T-helper 2 cell treated with Interferon-gamma antibody and Interleukin-4, amounts not matched to agents 100 ng/mL and 5 ng/mL, for 36 hours (primary cell): ENCODE measurements at regions not wholly inside any gene's neighbourhood (a gene's known extent, or its start where the extent isn't known, plus 50 kb on each side); places are given as distances from the start of the nearest gene placed in this dataset.

Experiments
- intact Hi-C: fragments of 100-400 bp; cut with micrococcal nuclease; formaldehyde crosslinking; loops from one replicate; pipeline ENCODE4 v1.15.1; 2023

DNA sequence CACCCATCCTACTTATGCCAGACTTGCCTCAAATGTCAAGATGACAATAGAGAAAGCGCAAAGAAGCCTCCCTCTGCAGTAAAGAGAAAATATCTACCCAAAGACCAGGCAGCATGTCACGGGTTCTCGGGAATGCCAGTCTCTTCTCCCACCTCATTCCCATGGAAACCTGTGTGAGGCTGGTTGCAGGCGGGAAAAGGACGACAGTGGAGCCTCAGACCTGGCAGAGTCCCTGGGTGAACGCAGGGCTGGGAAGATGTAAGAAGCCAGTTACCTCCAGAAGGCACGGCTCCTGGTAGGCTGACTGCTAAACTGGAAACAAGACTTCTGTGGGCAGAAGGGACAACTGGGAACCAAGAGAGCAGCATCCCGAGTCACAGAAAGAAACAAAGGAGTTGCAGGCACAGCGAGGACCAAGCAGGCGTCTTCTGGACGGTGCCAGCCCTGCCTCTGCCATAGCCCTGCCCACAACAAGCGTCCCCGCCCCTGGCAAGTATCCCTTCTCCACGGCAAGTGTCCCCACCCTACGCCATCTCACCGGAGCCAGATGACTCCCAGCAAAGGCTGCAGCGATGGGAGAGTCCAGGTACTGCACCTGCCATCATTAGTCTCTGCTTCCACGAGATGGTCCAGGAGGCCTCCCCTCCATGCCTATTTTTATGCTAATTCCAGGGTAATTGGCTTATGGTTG lies 440.8 kb upstream of the MYT1L start:
- intact Hi-C loops, result no loop called here

DNA sequence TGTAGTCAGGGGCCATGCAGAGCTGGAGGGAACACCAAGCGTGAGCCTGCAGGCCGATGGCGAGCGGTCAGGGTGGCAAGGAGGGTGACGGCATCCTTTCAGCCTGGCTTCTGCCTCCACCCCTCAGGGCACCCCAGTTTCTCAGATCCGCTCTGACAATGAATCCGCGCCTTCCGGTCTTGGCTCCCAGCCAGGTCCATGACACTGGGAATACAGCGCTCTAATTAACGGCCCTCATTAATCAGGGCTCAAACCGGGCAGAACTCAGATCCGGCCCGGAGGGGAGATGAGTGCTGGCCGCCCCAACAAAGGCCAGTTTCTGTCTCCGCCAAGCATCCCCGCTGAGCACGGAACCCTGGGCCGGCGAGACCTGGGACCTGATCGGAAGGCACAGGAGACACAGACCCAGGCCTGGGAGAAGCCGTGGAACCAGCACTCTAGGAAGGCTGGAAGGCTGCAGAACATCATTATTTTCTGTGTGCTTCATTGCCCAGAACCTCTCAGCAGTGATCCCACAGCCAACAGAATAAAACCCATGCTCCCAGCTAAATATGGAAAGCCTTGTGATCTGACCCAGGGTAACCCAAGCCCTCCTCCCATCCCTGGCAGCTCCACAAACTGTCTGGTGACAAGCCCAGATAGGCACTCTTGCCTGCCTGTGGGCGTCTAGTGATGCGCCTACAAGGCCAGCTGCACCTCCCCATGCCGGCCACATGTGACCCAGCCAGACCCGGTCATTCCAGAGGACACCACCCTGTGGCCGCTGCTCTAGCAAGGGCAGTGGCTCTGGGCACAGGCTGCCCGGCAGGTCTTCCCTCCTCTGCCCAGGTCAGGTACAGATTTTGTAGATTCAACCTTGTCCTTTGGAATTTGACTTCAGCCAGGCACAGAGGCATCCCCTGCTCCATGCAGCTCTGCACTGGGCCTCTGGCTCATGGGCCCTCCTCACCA lies 438.7 kb upstream of the MYT1L start:
- intact Hi-C loops, result no loop called here

DNA sequence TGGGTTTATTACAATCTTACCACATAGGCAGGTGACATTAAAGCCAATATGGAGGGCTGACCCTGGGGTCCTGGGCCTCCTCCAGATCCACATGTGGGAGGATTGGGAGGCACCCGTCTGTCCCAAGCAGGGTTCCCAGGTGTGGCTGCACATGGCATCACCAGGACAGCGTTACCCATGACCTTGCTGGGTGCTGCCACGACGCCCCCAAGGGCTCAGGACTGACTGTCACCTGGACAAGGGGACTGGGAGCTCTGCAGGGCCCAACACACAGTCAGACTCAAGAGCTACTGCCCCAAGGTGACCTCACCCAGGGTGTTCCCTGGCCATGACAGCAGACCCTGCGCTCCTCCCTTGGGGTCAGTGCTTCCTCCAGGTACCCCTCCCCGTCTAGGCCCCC lies 437.4 kb upstream of the MYT1L start:
- intact Hi-C loops, result no loop called here

DNA sequence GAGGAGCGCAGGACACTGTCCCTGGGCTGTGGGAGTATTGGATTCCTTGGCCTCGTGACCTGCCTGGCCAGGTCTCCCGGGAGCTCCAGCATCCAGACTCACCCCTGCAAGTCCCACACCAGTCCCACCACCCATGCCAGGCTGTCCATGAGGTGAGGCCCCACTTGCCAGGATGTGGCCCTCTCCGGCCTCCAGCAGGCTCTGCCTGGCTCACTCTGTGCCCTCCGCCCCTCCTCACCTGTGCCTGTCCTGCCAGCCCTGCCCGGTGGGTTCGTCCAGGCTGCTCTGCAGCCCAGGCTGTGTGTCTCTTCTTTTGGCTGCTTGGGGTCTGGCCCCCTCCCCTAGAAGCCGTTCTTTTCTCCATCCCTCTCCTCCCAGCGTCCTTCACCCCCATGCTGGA lies 436.8 kb upstream of the MYT1L start:
- intact Hi-C loops, result no loop called here

DNA sequence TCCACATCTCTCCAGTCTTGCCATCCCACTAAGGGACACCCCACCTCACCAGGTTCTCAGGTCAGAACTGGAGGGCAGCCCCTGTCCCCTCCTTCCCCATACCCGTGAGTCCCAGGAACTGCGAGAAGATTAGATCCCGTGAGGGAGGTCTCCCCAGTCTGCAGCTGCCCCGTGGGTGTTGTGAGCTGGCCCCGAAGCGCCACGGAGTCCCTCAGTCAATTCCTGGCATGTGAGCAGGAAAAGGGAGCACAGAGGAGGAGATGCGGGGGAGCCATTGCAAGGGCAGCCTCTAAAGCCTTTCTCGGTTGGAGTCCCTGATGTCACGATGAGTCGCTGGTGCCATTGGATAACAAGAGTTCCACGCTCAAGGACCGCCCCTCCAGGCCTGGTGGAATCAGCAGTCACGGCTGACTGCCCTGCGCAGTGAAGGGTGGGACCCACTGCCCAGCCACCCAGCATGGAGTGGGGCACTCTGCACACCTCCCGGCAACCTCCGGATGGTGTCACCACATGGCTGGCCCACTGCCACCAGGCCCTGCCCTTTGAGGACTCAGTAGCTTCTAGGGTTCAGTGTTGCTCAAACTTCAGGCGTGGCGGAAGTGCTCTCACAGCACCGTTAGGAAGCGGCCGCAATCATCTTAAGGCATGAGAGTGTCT lies 434.9 kb upstream of the MYT1L start:
- intact Hi-C loops, result no loop called here

DNA sequence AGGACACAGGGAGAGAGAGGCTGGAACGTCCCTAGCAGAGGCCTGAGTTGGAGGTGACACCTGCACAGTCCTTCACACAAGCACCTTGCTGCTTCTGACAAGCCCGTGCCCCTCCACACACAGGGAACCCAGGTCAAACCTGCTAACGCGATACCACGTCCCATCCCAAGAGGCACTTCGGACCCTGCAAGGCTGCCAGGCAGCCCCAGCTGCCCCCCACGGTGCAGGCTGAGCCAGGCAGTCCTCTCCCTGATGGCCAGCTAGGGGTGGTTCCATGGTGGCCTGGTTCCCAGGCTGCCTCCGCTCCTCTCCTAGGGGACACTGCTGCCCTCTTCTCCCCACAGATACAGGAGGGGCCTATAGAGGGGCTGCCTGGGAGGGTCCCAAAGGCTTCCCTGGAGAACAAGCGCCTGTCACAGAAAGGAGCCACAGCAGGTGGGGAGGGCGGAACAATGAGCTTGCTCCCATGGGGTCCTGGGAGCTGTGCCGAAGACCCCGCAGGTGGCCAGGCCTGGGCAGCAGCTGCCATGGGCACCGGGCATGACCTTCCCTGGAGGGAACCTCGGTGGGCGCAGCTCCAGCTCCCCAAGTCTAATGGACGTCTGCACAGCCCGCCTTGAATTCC lies 434.2 kb upstream of the MYT1L start:
- intact Hi-C loops, result no loop called here

DNA sequence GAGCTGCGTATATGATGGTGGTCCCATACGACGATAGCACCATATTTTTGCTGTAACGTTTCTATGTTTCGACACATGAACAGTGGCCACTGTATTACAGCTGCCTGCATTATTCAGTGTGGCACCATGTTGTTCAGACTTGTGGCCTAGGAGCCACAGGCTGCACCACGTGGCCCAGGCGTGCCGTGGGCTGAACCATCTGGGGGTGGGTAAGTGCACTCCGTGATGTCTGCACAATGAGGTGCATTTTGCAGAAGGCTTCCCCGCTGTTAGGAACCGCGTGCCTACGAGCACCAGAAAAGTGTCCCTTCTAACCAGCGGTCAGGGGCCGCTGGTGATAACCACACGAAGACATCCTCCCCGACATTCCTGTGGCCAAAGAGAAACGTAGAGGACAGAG lies 433.7 kb upstream of the MYT1L start:
- intact Hi-C loops, result no loop called here

DNA sequence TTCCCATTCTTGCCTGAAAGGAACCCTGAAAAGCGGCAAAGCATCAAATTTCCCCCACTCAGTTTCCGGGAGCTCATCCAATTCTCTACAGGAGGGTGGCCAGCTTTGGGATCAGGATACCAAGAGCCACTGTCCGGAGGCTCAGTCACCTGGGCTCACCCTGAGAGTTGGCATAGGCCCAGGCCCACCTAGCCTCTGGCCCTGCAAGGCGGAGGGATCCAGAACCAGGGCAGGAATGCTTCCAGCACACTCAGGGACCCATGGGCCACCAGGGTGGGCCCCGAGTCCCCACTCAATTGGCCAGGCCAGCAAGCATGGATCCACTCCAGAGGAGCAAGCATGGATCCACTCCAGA lies 432.9 kb upstream of the MYT1L start:
- intact Hi-C loops, result no loop called here

DNA sequence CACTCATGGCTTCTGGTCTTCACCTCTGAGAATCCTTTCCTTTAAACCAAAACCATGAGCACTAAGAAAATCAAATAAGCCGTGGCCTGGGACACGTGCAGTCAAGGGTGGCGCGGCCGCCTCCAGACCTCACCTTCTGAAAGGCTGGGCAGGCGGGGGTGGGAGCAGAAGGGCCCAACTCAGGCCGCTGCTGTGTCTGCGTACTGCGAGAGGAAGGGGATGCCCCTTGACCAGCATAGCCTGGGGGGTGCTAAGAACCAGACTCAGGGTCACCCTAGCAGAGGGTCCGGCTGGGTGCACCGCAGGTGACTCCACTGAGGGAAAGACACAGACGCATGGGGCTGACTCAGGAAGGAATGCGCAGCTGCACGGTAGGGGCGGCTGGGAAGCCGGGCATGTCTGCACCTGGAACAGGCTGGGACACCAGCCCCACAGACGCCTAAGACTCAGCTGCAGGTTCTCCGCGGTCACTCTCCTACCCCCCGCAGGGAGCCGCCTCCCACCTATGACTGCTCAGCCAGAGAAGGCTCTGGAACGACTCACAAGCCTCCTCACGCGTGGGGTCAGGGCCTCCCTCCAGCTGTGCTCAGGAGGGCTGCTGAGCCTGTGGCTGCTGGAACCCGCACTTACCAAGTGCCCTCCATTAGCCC lies 432.4 kb upstream of the MYT1L start:
- intact Hi-C loops, result no loop called here

DNA sequence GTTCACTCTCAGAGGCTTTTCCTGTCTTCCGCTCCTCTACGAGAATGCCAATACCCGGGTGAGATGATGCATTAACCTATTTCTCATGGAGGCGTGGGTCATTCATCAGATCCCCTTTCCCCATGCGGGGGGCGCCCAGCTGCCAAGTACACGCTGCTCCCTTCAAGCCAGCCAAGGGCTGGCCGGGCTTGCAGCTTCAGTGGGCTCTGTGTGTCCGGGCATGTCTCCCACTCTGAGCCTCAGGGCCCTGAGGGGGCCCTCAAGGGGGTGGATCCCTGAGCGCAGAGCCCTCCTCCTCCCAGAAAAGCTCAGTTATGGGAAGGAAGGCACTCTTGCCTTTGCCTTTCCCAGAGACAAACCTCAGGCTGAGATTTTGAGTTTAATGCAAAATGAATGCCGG lies 431.8 kb upstream of the MYT1L start:
- intact Hi-C loops, result no loop called here

DNA sequence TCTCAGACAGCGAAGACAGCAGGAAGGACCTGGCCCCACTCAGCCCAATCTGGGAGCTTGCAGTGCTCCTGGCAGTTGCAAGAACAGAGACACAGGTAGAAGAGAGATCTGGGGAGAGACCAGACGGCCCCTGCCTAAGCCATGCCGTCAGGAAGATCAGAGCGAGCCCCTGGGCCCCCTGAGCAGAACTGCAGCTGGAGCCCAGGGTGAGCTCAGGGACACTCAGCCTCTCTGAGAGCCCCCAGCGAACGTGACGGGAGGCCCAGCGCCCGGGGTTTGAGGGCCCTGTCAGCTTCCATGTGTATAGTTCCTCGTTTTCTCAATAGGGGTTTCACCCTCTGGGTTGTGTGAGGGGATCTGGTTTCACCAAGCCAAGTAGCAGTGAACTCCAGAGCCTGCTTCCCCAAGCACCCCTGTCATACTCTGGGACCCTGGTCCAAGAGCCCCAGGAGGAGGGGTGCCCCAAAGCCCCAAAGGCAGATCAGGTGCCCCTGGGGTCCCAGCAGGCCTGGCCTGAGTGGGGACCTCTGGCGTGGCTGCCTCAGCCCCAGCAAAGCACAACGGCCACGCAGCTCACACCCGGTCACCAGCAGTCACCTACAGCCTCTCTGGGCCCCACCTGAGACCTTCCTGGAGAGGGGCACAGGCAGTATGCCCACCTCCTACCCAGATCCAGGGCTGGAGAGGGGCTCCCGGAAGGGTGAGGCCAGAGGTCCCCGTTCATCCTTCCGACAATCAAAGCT lies 431.3 kb upstream of the MYT1L start:
- intact Hi-C loops, result no loop called here

DNA sequence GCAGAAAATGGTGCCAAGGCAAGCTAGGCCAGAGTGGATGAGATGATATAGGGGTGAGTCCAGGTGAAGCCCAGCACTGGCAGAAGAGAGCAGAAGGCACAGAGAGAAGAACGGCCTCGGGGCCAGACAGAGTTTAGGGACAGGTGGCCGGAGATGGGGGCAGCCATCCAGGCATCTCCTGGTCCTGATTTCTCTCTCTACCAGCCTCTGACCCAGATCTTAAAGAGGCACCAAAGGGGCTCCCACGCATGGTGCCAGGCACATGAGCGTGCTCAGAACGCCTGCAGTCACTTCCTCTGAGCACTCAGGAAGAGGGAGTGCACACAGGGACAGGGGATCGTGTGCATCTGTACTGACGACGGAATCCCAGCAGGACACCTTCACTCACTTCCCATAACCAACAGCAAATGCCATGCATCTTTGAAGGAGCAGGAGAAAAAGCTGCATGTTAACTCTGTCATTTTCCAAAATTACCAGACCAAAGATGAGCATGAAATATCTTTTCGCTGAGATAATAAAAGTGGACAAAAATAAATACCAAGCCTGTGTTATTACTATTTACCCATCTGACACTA lies 427.8 kb upstream of the MYT1L start:
- intact Hi-C loops, result no loop called here

DNA sequence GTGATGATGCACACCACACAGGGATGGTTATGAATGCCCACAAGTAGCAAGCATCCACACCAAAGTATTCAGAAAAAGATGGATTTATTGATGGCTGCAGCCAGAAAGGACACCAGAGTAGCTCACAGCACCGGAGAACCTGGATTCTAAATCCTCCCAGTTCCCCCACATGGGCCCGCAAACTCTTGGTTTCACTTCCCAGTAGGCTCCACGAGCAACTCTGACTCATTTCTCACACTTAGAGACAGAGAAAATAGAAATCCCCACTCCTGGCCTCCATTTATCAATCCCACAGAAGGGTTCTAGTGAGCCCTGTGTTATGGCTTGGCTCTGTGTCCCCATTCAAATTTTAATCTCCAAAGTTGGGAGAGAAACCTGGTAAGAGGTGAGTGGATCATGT lies 426.7 kb upstream of the MYT1L start:
- intact Hi-C loops, result no loop called here

DNA sequence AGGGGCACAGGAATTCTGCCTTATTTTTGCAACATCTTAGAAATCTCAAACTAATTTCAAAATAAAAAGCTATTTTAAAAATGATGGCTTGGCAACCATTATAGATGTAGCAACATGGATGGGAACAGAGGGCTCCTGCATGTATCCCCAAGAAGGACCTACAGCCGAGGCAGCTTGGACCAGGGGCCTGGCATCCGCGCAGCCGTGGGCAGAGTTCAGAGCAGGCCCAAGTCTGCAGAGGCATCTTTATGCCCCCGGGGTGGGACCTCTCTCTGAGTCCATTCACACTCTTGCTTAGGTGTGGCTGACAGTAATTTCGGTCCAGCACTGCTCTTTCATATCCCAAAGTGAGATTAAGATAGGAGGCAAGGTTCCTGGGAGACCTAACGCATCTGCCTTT lies 425.8 kb upstream of the MYT1L start:
- intact Hi-C loops, result no loop called here

DNA sequence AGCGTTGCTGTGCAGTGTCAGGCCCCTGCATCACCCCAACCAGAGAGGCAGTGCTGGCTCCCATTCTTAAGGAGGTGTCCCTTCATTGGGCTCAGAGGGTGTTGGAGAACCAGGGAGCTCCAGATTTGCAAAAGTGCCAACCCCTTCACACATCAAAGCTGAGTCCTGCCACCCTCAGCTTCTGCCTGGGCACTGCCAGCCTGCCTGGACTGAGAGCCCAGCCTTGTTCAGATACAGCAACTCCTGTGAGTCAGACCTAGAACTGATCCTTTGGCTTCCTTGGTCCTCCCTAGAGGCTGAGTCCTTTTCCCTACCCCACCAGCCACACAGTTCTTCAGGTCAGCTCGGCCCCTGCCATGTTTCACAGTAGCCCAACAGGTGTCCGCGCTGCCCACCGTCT lies 424.9 kb upstream of the MYT1L start:
- intact Hi-C loops, result no loop called here

DNA sequence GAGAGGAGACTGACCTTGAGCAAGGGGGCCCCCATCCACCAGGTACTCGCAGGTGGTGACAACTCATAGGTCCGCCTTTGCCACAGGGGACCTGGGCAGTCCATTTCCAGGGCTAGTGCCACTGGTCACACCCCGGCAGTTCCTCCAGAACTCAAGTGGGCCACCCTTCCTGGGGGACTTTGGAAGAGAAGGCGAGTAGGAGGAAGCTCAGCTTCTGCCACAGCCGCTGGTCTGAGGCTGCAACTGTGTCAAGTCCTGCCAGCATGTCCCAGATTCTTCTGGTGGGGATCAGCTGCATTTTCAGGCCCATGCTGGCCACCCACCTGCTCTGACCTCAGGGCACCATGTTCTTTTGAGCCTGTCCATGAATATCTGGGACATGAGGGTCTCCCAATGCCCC lies 423.9 kb upstream of the MYT1L start:
- intact Hi-C loops, result no loop called here

DNA sequence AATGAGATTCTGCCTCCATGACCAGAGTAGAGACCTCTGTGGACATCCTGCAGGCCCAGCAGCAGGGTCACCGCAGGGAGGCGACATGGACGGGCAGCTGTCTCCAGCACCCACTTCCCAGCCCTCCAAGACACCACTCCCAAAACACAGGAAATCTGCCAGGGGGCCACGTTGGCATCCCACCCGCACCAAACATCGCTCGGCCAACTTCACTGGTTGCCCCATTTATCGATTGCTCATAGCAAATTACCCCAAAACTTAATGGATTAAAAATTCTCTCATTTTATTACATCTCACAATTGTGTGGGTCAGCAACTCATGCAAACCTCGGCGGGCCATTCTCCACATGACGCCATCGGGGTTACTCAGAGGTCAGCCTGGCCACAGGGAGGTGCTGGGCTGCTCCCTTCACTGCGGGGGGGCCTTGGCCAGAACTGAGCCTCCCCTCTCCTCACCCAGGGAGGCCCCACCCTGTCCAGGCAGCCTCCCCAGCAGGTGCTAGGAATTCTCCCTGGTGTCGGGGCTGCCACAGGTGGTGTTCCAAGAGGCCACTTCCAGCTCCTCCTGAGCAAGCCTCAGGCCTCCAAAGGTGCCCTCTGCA lies 420.7 kb upstream of the MYT1L start:
- intact Hi-C loops, result no loop called here

DNA sequence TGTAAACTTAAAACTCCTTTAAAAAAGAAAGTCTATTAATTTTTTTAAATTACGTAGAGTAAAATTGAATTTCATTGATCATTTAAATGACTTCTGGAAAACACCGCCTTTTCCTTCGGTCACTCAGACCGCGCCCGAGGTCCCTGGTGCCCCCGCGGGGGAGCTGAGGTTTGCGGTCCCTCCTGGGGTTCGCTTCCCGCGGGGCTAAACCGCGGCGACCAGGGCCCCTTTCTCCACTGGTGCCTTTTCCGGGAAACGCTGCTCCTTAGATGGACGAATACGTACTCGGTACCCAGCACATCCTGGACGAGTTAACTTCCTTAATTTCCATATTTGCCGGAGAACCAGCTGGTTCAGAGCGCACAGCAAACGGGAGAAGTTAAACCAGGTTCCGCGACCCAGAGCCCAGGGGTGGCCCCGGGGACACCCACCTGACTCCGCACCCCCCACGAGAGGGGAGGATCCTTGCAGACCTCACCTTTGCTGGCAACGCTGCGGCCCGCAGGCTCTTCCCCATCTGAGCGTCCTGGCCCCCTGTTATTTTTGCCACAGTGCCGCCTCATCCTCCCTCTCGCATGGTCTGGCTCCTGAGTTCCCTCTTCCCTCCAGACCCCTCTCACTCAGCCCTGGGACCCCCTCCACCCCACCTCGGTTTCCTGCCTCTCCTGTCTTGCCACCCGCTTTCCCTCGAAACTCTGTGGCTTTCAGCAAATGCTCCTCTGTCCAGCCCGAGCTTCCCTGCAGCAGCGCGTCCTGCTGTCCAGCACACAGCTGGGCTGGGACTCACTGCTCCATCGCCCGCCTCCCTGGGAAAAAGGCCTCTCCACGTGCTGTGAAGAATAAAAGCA lies 420.0 kb upstream of the MYT1L start:
- intact Hi-C loops, result no loop called here

DNA sequence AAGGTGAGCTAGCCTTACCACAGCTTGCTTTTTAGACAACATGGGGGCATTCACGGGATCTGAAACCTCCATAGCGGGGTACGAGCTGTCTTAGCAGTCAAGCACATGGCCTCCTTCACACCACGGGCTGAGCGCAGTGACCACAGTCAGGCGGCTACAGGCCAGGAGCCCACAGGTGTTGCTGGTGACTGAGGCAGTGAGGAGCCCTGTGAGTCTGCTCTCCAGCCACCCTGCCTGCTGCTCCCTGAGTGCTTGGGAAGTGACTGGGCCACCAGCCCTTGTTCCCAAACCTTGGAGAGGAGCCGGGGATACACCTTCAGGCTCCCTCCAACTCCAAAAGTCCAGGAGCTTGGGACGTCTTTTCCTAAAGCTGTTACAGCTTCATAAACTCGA lies 418.1 kb upstream of the MYT1L start:
- intact Hi-C loops, result no loop called here
